Skeletal muscle satellite cell (primary cell): ENCODE measurements at regions not wholly inside any gene's neighbourhood (a gene's known extent, or its start where the extent isn't known, plus 50 kb on each side); places are given as distances from the start of the nearest gene placed in this dataset.
"Not testable (repeated sequence)": the region's sequence is repeated elsewhere in the genome, so short reads cannot be mapped to it uniquely, and the experiment has no call there.

Experiments used
- H3K27me3 ChIP-seq: 2 replicates; pipeline ENCODE4 v1.7.0; 2013; ENCODE audit warnings: low read length; ENCODE audit not compliant: control insufficient read depth, insufficient read depth
- H3K36me3 ChIP-seq: 2 replicates; pipeline ENCODE4 v1.7.0; 2013; ENCODE audit warnings: mild to moderate bottlenecking, control low read depth, low read length; ENCODE audit not compliant: insufficient read depth
- H3K4me1 ChIP-seq: 2 replicates; pipeline ENCODE4 v1.7.0; 2013; ENCODE audit warnings: low read length; ENCODE audit not compliant: control insufficient read depth, insufficient read depth
- H3K4me2 ChIP-seq: 2 replicates; pipeline ENCODE4 v1.7.0; 2013; ENCODE audit warnings: mild to moderate bottlenecking, low read length
- H3K4me3 ChIP-seq: 2 replicates; pipeline ENCODE4 v1.7.0; 2013; ENCODE audit warnings: low read length
- H3K9ac ChIP-seq: 2 replicates; pipeline ENCODE4 v1.7.0; 2013; ENCODE audit warnings: mild to moderate bottlenecking, low read depth, low read length, moderate library complexity
- H3K9me3 ChIP-seq: replicated peaks from 2 replicates; pipeline ENCODE4 v1.7.0; 2013; ENCODE audit warnings: mild to moderate bottlenecking, control low read depth, low read length

DNA sequence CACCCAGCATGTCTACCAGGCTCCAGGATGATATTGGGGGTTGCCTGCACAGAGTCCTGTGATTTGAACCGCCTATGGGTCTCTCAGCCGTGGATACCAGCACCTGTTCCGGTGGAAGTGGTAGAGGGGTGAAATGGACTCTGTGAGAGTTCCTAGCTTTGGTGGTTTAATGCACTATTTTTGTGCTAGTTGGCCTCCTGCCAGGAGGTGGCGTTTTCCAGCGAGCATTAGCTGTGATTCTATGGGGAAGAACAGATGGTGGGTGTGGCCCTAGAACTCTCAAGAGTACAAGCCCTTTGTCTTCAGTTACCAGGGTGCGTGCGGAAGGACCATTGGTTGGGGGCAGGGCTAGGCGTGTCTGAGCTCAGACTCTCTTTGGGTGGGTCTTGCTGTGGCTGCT is 316.9 kb upstream of the AMOT start:
- H3K9ac ChIP-seq, result no peak overlapping the region
- no peaks in the 10 kb centered on the region for H3K36me3 ChIP-seq
- H3K4me1 ChIP-seq, result no peaks in the 10 kb centered on the region
- H3K4me2 ChIP-seq, result no peak overlapping the region
- no peaks in the 10 kb centered on the region for H3K27me3 ChIP-seq
- no peaks in the 10 kb centered on the region for H3K9me3 ChIP-seq
- no peak overlapping the region for H3K4me3 ChIP-seq

DNA sequence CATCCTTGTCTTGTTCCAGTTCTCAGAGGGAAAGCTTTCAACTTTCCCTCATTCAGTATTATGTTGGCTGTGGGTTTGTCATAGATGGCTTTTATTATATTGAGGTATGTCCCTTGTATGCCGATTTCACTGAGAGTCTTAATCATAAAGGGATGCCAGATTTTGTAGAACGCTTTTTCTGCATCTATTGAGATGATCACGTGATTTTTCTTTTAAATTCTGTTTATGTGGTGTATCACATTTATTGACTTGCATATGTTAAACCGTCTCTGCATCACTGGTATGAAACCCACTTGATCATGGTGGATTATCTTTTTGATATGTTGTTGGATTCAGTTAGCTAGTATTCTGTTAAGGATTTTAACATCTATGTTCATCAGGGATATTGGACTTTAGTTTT is 313.7 kb upstream of the AMOT start:
- H3K4me3 ChIP-seq, H3K27me3 ChIP-seq, H3K9ac ChIP-seq, H3K4me2 ChIP-seq, H3K9me3 ChIP-seq, H3K4me1 ChIP-seq, H3K36me3 ChIP-seq: not testable (repeated sequence)

DNA sequence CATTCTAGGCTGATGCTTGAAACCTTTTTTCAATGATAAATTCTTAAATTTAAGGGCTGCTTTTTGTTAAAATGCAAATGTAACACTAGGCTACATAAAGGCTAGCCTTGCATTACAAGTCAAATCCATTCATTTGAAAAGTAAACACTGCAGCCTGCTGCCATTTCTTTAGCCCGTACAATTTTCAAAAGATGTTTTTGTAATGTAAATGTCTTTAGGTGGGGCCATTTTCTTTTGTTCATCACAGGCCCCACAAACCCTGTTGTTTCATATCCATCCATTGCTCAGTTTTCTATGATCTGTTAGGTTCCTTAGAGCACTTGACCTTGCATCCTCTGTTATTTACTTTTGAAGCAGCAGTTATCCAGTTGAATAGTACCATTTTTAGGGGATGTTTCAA is 296.2 kb upstream of the AMOT start:
- Histone ChIP-seq H3K4me3 (no peak overlapping the region), H3K9ac (no peak overlapping the region), H3K9me3 (no peaks in the 10 kb centered on the region), H3K4me2 (no peak overlapping the region), H3K4me1 (no peaks in the 10 kb centered on the region), H3K27me3 (peaks cover 7% of the 10 kb centered on the region), H3K36me3 (no peaks in the 10 kb centered on the region)

DNA sequence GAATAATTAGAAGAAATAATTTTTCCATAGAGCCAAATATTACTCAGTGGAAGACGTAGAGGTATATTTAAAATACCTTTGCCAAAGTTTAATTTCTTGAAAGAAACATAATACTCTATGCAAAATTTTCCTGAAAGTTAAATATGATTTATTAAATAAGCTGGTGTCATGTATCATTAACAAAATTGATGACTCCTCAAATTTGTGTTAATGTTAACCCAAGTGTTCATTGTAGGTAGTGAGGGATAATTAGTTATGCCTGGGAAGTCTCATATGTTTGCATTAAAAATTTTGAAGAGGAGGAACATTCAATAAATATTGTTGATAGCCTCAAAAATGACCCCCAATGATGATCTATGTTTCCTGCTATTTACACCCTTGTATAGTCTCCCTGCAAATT is 292.7 kb upstream of the AMOT start:
- Histone ChIP-seq H3K4me1 (no peaks in the 10 kb centered on the region), H3K36me3 (no peaks in the 10 kb centered on the region), H3K4me3 (no peak overlapping the region), H3K9ac (no peak overlapping the region), H3K4me2 (no peak overlapping the region), H3K9me3 (no peaks in the 10 kb centered on the region), H3K27me3 (peaks cover 7% of the 10 kb centered on the region)

DNA sequence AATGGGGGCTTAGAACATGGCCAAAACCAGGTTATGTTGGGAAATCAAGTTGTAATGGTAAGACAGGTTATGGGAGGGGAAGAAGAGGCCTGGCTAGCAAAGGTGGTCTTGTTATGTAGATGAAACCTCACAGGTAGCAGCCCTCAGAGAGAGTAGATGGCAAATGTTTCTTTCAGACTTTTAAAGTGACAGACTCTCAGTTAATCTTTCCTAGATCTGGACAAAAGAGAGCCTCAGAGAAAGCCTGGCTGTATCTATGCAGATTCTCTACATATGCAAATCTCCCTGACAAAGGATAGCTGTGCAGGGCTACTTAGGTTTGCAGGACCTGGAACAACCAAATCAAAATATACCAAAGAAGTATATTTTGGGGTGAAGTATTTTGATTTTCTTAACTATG is 284.1 kb upstream of the AMOT start:
- peaks cover 6% of the 10 kb centered on the region for H3K27me3 ChIP-seq
- H3K4me1 ChIP-seq, result no peaks in the 10 kb centered on the region
- H3K9me3 ChIP-seq, result no peaks in the 10 kb centered on the region
- H3K4me3 ChIP-seq, result no peak overlapping the region
- H3K4me2 ChIP-seq, result no peak overlapping the region
- H3K36me3 ChIP-seq, result no peaks in the 10 kb centered on the region
- no peak overlapping the region for H3K9ac ChIP-seq

DNA sequence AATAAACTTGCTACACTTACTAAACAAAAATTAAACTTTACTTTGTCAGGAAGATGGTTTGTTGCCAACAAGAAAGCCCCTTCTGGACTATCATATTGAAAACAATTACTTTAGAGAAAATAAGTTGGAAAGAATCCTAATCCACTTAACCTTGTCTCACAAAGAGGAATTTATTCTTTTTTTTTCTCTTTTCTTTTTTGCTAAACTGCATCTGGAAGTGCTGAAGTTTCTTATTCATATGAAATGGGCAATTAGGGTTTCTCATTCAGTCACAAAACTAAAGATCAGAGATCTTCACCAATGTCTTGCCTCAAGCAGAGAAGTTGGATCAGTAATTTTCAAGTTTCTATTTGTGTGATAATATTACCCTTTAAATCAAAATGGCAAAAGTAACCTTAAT is 234.9 kb upstream of the AMOT start:
- no peak overlapping the region for H3K4me3 ChIP-seq
- no peak overlapping the region for H3K9ac ChIP-seq
- H3K27me3 ChIP-seq, result peaks cover 4% of the 10 kb centered on the region
- H3K36me3 ChIP-seq, result no peaks in the 10 kb centered on the region
- H3K4me2 ChIP-seq, result no peak overlapping the region
- no peaks in the 10 kb centered on the region for H3K9me3 ChIP-seq
- no peaks in the 10 kb centered on the region for H3K4me1 ChIP-seq

DNA sequence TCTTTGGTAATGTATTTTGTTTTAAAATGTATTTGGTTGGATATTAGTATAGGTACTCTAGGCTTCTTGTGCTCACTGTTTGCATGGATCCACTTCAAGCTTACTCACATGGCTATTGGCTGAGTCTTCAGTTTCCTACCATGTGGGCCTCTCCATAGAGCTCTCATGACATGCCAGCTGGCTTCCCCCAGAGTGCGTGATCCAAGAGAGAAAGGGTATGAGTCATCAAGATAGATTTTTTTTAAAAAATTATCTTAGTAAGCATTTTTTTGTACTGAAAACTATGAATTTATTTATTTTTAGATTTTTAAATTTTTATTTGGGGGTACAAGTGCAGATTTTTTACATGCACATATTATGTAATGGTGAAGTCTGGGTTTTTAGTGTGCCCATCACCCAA is 219.1 kb upstream of the AMOT start:
- peaks cover 4% of the 10 kb centered on the region for H3K9me3 ChIP-seq
- H3K9ac ChIP-seq, result no peak overlapping the region
- peaks cover 9% of the 10 kb centered on the region for H3K27me3 ChIP-seq
- H3K4me1 ChIP-seq, result no peaks in the 10 kb centered on the region
- H3K36me3 ChIP-seq, result no peaks in the 10 kb centered on the region
- no peak overlapping the region for H3K4me2 ChIP-seq
- H3K4me3 ChIP-seq, result no peak overlapping the region

DNA sequence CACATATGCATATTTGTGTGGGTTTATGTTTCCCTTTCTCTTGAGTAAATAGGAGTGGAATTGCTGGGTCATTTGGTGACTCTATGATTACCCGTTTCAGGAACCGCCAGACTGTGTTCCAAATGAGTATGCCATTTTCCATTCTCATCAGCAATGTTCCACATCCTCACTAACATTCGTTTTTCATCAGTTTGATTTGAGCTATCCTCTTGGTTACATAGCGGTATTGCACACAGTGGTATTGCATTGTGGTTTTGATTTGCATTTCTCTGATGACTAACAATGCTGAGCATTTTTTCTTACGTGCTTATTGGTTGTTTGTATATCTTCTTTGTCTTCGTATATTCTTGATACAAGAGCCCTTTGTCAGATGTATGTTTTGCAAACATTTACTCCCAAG is 218.0 kb upstream of the AMOT start:
- Histone ChIP-seq H3K4me1 (no peaks in the 10 kb centered on the region), H3K36me3 (no peaks in the 10 kb centered on the region), H3K4me3 (no peak overlapping the region), H3K27me3 (peaks cover 9% of the 10 kb centered on the region), H3K9ac (no peak overlapping the region), H3K9me3 (no peaks in the 10 kb centered on the region), H3K4me2 (no peak overlapping the region)

DNA sequence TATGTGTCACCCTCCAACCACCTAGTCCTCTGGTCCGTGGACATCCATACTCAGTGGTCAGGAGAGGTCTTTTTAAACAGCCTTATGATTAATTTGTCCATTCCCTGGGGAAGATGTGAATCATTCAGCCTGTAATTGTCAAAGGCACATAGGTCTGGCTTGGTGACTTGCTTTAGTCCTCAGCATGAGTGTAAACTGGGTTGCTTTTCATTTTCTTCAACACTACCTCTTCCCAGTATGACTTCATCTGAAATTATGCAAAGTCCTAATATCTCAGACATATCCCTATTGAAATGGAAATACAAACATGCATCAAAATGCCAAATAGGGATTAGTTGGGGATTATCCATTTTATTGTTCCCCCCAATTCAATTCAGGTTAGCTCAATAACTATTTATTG is 208.3 kb upstream of the AMOT start:
- no peak overlapping the region for H3K4me2 ChIP-seq
- H3K9ac ChIP-seq, result no peak overlapping the region
- H3K4me3 ChIP-seq, result no peak overlapping the region
- no peaks in the 10 kb centered on the region for H3K36me3 ChIP-seq
- no peaks in the 10 kb centered on the region for H3K4me1 ChIP-seq
- no peaks in the 10 kb centered on the region for H3K9me3 ChIP-seq
- peaks cover 2% of the 10 kb centered on the region for H3K27me3 ChIP-seq

DNA sequence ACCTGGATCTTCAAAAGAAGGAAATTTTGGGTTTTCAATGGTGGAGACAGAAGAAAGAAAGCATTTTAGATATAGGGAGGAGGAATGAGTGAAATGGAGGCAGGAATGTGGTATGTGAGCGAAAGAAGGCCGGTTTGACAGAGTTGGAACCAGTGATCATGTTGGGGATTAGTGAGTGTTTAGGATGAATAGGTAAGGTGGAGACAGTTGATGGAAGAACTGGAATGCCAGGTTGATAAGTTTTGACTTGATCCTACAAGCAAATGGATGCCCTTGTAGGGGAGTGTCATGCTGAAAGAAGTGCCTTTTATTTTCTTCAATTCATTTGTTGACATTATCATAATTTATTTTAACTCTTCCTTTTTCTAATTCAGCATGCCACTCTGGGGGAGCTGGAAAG is 207.8 kb upstream of the AMOT start:
- Histone ChIP-seq H3K9me3 (no peaks in the 10 kb centered on the region), H3K36me3 (no peaks in the 10 kb centered on the region), H3K27me3 (peaks cover 2% of the 10 kb centered on the region), H3K4me3 (no peak overlapping the region), H3K4me2 (no peak overlapping the region), H3K9ac (no peak overlapping the region), H3K4me1 (no peaks in the 10 kb centered on the region)

DNA sequence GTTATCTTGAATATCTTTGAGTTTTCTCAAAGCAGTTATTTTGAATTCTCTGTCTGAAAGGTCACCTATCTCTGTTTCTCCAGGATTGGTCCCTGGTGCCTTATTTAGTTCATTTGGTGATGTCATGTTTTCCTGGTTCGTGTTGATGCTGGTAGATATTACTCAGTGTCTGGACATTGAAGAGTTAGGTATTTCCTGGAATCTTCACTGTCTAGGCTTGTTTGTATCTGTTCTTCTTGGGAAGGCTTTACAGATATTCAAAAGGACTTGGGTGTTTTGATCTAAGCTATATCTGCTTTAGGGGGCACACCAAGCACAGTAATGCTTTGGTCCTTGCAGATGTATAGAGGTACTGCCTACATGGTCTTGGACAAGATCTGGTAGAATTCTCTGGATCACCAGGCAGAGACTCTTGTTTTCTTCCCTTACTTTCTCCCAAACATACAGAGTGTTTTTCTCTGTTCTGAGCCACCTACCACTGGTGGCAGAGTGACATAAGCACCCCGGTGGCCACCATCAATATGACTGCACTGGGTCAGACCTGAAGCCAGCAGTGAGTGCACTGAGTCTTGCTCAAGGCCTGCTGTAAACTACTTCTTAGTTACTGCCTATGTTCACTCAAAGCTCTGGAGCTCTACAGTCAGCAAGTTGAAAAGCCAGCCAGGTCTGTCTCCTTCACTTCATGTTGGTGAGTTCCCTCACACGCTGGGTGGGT is 193.5 kb upstream of the AMOT start:
- H3K27me3 ChIP-seq, result peaks cover 8% of the 10 kb centered on the region
- H3K4me2 ChIP-seq, result no peak overlapping the region
- no peaks in the 10 kb centered on the region for H3K4me1 ChIP-seq
- H3K9me3 ChIP-seq, result peaks cover under 1% of the 10 kb centered on the region
- H3K9ac ChIP-seq, result no peak overlapping the region
- no peaks in the 10 kb centered on the region for H3K36me3 ChIP-seq
- no peak overlapping the region for H3K4me3 ChIP-seq

DNA sequence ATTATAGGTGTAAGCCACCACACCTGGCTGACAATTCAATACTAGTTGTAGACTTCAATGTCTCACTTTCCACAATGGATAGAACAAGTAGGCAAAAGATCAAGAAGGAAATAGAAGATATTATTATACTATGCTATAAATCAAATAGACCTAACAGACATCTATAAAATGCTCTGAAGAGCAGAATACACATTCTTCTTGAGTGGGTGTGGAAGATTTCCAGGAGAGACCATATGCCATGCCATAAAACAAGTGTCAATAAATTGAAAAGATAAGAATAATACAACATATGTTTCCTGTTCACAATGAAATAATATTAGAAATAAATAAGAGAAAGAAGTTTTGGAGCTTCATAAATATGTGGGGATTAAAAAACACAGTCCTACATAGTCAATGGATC is 179.3 kb upstream of the AMOT start:
- H3K4me2 ChIP-seq, result no peak overlapping the region
- H3K4me1 ChIP-seq, result no peaks in the 10 kb centered on the region
- no peak overlapping the region for H3K4me3 ChIP-seq
- no peaks in the 10 kb centered on the region for H3K36me3 ChIP-seq
- H3K9me3 ChIP-seq, result no peaks in the 10 kb centered on the region
- peaks cover 6% of the 10 kb centered on the region for H3K27me3 ChIP-seq
- H3K9ac ChIP-seq, result no peak overlapping the region
